ENCODE measurements at regions not wholly inside any gene's neighbourhood (a gene's known extent, or its start where the extent isn't known, plus 50 kb on each side); places are given as distances from the start of the nearest gene placed in this dataset.

GRCh38 chr22:49010901-49011300, 816.8 kb downstream of the BRD1 start:
- TF ChIP-seq CTCF (IDR thresholded peaks at IDR 0.05), result no peak
- no peak for TF ChIP-seq POLR2A (IDR thresholded peaks at IDR 0.05)

Measured in adrenal gland (tissue), 5 donors.